ENCODE measurements at regions not wholly inside any gene's neighbourhood (a gene's known extent, or its start where the extent isn't known, plus 50 kb on each side); places are given as distances from the start of the nearest gene placed in this dataset.
"Not testable (repeated sequence)": the region's sequence is repeated elsewhere in the genome, so short reads cannot be mapped to it uniquely, and the experiment has no call there.

- no peak for DNase-seq (ENCODE audit: low read depth)
Observed at GRCh38 chr6:112934433-112935327, 587.5 kb downstream of the RFPL4B start.

DNA sequence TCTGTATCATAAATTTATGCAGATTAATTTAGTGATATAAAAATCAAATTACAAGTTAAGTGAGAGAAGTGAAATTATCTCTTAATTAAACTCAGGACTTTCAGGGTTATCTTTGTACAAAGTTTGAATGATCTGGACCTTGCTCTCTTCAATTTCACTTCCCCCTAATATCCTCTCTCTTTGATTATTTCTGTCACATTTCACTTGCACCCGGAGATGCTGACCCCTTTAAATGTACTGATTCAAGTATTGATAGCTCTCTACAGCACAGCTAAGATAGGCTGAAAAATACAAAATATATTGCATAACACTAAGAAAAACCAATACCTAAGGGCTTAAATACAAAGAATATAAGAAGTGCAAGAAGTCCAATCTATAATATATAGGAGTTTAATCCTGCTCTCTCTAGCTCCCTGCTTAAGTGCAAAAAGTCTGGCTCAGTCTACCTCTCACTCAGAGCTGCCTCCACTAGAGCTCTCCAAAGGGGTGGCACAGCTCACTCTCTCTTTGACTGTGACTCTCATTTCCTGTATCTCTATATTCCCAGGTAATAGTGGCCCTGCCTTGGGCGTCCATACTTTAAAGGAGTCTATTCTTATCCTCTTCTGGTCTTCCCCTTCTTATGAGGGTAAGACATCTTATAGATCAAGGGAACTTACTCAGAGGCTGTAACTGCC, 588.4 kb downstream of the RFPL4B start:
- DNase-seq (ENCODE audit: low read depth): no peak

DNA sequence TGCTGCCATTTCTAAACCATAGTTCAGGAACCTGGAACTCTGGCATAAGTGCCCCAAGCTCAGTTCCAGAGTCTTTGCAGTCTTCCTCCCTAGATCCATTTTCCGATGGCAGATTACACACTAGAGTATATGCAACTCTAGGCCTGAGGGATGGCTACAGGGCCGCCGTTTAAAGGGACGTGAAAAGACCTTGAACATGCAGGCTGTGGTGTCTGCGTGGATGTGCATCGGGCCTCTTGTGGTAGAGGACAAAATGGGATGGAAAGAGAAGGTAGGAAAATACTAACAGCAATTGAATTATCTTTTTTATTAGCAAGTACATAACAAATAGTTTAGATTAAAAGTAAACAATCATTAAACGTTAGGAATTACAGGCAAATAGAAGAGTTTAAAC, 588.9 kb downstream of the RFPL4B start:
- DNase-seq (ENCODE audit: low read depth): no peak

DNA sequence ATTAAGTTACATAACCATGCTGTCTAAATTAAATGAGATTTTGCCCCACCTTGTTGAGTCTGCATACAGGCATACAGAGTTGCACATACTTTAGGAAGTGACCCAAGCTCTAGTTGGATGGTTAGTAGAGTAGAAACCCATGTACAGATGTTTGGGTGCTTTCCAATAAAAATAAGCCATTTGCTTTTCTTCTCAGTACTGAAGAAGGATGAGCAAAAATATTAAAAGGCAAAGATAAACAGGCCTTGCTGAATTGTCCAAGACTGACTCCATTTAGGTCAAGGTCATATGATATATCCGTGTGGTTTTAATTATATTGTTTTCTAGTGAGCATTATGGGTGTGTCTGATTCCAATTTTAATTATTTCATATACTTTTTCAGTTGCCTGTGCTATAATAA, 589.4 kb downstream of the RFPL4B start:
- no peak for DNase-seq (ENCODE audit: low read depth)

DNA sequence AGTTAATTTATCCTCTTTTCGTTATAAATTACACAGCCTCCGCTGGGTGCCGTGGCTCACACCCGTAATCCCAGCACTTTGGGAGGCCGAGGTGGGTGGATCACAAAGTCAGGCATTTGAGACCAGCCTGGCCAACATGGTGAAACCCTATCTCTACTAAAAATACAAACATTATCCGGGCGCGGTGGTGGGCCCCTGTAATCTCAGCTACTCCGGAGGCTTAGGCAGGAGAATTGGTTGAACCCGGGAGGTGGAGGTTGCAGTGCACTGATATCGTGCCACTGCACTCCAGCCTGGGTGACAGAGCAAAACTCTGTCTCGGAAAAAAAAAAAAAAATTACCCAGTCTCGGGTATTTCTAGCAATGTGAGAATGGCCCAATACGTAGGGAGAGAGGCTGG, 590.6 kb downstream of the RFPL4B start:
- not testable (repeated sequence) for DNase-seq (ENCODE audit: low read depth)

- peak; percentile 53 for DNase-seq (ENCODE audit: low read depth)
Observed at GRCh38 chr6:112938650-112939049, 591.5 kb downstream of the RFPL4B start.

- peak; percentile 54 for DNase-seq (ENCODE audit: low read depth)
Observed at GRCh38 chr6:112939563-112939962, 592.4 kb downstream of the RFPL4B start.

- DNase-seq (ENCODE audit: low read depth): peak; percentile 16
Observed at GRCh38 chr6:112941613-112942012, 594.5 kb downstream of the RFPL4B start.

GRCh38 chr6:112946051-112946450, 598.9 kb downstream of the RFPL4B start:
- peak; percentile 97 for DNase-seq (ENCODE audit: low read depth)

- DNase-seq (ENCODE audit: low read depth): no peak
Observed at GRCh38 chr6:112947507-112947906, 600.4 kb downstream of the RFPL4B start.

DNA sequence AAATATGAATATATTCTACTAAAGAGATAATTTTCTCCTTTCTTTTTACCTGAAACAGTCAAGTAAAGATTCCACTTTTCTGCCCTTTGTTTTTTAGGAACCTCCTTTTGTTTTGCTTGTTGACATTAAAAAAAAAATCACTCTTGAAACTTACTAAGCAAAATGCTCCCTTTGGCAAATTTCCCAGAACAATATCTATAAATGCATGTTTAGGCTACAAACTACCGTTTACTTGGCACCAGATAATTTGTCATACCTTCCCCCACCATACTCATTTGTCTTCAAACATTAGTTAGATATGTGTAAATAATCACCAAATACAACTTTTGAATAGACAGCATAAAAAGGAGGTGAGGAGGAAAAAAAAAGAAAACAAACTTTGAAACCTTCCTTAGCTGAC, 604.7 kb downstream of the RFPL4B start:
- peak; percentile 78 for DNase-seq (ENCODE audit: low read depth)

DNA sequence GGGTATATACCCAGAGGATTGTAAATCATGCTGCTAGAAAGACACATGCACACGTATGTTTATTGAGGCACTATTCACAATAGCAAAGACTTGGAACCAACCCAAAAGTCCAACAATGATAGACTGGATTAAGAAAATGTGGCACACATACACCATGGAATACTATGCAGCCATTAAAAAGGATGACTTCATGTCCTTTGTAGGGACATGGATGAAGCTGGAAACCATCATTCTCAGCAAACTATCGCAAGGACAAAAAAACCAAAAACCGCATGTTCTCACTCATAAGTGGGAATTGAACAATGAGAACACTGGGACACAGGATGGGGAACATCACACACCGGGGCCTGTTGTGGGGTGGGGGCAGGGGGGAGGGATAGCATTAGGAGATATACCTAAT, 608.6 kb downstream of the RFPL4B start:
- not testable (repeated sequence) for DNase-seq (ENCODE audit: low read depth)

DNA sequence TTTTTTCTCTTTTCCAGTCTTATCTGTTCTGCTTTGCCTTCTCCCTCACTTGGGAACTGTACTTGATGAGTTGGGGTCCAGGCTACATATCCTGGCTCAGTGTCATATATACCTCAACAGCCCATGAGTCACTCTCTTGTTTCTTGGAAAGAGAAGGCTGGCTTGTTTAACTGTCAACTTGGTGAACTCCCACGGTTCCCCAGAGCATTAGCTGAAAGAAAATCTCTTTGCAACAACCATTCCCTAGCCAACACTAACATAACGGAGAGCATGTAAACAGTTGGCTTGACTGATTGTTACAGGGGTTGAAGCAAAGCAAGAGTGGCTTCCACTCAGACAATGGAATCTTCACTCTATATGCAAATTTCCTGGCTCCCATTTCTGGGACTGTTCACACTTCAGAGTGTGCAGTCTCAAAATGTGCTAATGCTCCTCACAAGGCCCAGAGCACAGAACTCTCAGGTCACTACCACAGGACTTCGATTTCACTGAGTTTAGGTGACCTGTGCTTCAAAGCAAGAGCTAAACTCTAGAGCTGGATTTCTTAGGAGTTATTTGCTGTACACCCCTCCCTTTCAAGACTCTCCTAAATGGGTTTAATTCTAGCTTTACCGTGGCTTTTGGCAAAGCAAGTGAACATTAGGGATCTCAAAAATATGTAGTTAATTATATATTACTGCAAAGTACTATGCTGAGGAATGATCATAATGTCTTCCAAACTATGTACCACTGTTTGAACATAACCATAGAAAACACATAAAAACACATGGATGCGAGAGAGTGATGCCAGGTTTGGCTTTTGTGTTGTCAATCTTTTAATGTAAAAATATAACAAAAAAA, 609.8 kb downstream of the RFPL4B start:
- peak; percentile 98 for DNase-seq (ENCODE audit: low read depth)

DNA sequence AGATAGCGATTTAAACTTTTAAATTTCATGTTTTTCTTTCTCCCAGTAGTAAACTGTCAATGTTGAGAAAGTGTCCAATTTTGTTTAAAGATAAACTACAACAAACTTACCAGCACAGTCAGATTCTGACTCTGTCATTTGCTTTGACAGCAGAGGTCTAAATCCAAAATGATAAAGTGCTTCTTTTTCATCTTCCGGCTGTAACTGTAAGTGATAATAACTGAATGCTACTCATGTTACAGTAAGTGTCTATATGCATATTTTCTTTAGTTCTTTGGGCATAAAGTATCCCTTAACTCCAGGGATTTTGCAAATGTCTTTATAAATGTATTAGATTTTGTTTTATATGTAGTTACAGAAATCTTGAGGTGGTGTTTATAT, 610.4 kb downstream of the RFPL4B start:
- DNase-seq (ENCODE audit: low read depth): no peak

- DNase-seq (ENCODE audit: low read depth): not testable (repeated sequence)
Observed at GRCh38 chr6:112960130-112960529, 613.0 kb downstream of the RFPL4B start.

DNA sequence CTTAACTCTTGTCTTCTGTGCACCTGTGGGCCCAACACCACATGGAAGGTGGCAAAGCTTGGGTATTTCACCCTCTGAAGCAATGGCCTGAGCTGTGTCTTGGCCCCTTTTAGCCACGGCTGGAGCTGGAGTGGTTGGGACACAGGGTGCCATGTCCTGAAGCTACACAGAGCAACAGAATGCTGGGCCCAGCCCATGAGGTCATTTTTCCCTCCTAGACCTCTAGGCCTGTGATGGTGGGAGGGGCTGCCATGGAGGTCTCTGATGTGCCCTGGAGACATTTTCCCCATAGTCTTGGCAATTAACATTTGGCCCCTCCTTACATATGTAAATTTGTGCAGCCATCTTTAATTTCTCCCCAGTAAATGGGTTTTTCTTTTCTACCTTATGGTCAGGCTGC, 620.8 kb downstream of the RFPL4B start:
- no peak for DNase-seq (ENCODE audit: low read depth)

- DNase-seq (ENCODE audit: low read depth): no peak
Observed at GRCh38 chr6:112971651-112972050, 624.5 kb downstream of the RFPL4B start.

GRCh38 chr6:112974931-112975330, 627.8 kb downstream of the RFPL4B start:
- not testable (repeated sequence) for DNase-seq (ENCODE audit: low read depth)

GRCh38 chr6:112976579-112976978, 629.4 kb downstream of the RFPL4B start:
- DNase-seq (ENCODE audit: low read depth): not testable (repeated sequence)

GRCh38 chr6:112979830-112980229, 632.7 kb downstream of the RFPL4B start:
- no peak for DNase-seq (ENCODE audit: low read depth)

DNA sequence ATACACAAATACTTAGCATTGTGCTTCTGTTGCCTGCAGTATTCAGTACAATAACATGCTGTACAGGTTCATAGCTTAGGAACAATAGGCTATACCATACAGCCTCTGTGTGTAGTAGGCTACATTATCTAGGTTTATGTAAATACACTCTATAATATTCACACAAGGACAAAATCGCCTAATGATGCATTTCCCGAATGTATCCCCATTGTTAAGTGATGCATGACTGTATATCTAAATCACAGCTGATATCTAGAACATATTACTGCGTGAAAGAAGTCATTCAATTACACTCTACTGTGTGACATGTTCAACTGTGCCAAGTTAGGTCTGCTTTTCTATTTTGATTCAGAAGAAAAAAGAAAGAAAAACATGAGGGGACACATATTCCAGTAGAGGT, 633.5 kb downstream of the RFPL4B start:
- DNase-seq (ENCODE audit: low read depth): no peak

DNA sequence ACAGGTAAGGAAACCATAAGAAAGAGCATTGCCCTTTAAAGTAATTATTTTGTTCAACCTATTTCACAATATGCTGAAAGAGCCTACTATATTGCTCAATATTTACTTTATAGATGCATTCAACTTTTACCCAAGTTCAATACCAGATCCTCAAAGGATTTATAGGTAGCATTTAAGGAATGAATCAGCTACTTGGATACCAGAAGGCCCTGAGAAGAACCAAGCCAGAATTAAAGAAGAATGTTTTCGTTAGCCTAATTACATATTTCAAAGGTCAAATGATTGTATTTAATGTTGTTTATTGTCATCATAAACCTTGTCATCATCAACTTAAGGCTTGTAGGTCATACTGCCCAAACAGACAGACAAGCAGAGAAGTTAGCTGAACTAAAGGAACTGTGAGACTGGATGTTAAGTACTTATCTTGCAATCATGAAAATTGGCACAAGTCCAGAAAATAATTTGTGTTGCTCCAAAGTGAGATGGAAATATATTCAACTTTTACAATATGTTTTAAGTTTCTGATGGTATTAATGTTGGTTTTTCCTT, 636.7 kb downstream of the RFPL4B start:
- peak; percentile 45 for DNase-seq (ENCODE audit: low read depth)
